AML-193 (cell line): ENCODE measurements at regions not wholly inside any gene's neighbourhood (a gene's known extent, or its start where the extent isn't known, plus 50 kb on each side); places are given as distances from the start of the nearest gene placed in this dataset.

Experiments
- DNase-seq, 2 experiments: peaks; one replicate each; lab custom pipeline; 2025; lab: John Stamatoyannopoulos, UW

DNA sequence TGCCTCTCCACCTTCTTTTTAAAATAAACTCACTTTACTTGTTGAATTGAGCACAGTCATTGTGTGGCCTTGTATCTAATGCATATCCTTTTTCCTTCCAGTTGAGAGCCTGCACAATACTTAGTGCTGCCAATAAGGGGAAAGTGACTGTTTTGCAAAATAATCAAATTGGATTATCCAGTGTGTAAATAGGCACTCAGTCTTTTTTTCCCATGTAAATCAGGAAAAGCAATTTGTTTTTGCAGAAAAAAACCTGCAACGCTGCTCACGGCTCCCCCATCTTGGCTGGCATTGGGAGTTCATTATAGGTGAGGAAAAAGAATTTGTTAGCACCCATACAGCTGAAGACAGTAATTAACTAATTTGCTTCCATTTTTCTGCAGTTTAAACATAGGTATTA lies 299.9 kb downstream of the CSNK1G3 start:
- no peak for DNase-seq

DNA sequence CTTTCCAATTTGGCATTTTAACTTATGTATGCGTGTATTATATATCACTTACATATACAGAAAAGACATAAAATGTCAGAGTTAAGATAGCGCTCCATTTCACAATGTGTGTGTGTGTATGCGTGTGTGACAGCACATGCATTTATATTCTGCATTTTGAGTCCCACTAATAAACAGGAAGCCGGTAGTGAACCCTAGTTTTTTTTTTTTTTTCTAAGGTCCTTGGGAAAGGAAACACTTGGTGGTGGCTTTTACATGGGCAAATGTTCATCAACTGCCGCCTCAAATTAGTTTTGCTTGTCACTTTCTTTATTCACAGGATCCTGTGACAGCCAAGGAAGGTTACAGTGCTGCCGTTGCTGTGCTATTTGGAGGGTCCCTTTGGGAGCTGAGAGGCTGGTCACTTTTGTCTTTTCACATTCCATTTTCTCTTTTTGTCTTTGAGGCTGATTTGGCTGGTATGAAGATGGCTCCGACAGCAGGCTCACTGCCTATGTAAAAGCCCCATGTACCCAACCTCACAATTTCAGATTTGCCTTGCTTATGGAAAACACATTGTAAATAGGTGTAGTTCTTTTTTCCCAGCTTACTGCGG lies 298.9 kb downstream of the CSNK1G3 start:
- DNase-seq = no peak

DNA sequence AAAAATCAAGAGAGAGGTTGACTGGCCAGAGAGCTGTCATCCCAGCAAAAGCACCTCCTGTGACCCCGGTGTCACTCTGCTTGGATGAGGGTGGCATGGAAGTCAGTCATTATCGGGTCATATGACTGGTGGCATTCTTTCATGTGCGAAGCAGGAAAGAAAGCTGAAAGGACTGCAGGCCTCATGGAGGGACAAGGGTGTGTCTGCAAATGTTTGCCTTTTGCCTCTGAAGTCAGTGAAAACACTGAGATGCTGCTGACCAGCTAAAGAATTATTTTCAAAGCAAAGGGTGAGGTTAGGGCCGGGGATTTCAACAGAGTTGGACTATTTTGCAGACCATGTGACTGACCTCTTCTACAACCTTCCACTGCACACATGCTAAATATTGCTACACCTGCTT lies 298.3 kb downstream of the CSNK1G3 start:
- no peak for DNase-seq

DNA sequence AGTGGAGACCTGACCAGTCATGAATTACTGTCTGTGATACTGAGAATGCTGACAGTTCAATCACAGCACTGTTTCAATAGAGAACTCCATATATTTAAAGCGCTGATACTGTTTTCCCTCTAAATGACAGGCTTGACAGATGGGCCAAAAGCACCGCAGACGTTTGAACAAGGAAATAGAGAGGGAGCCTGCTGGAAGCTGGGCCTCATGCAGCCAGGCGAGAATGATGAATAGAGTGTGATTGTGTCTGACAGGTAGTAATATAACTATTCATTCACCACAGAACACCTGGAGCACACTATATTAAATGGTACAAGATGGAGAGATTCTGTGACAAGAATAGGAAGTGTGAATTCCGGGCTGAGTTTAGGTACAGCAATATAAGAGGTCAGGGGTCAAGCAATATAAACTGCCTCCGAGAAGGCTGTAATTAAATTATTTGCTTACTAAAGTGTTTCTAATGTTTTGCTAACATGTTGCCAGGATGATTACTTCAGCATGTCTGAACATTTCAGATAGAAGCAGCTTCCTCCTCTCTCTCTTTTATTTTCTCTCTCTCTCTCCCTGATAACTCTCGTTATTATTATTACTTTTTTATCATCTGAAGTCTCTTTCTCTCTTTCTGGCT lies 297.7 kb downstream of the CSNK1G3 start:
- no peak for DNase-seq

DNA sequence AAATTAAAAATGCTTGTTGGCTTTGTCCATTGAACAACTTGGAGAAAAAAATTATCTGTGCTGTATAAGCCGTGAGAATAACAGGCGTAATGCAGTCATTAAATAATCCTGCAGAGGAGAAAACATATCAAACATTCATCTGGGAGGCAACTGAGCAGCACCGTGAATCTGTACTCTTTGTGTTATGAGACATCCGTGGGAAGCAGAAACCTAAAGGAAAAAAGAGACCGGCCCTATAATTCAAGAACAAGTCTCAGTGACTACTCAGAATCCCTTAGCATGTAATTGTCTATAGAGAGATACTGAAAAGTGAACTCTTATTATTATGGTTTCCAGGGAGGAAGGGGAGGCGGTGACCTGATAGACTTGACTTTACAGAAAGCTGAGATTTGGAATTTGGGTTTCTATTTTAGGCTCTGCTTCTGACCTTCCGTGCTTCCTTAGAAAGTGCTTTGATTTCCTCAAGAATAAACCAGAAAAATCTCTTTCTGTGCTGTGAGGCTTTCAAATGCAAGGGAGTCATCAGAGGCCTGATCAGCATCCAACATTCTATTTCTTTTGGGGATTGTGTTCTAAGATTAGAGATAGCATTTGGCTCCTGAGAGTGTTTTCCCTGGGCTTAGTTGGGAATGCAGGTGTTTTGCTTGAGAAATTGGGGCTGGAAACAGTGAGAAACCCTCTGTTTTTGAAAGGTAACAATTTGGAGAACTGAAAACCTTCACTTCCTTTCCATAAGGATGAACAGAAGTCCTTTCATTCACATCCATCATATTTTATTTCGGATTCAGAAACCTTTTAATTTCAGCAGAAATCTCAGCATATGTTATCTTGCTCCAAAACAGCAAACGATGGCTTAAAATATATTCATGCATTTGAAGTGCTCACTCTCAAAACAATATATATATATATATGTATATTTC lies 296.7 kb downstream of the CSNK1G3 start:
- DNase-seq = no peak

DNA sequence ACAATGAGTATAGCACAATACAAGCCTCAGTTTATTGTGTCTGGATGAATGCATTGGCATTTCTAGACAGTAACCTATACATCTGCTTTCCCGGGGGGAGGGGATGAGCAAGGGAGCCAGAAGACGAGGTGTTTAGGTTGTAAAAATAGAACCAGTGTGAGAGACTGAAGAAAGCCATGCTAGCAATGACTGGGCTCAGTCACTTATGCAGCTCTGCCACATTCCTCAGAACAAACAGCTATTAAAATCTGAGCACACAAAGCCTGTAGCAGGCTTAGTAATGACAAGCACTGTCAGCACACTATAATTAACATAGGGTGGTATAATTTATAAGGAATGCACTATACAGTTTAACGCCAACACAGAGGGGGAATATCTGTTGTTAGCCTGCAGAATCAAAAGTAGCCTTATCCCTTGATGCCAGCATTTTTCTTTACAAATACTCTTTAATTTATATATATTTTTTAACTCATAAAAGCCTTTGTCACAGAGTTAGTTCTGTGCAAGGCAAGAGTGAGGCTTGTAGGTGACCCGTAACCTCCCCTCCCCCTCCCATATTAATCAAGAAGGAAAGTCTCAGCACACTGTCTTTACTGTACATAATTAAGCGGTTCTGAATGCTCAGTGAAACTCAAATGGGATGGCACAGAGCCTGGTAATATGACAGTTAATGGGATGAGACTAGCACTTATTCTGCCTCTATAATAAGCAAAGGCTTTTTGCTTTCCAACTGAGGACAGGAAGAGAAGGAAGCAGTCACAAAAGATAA lies 295.4 kb downstream of the CSNK1G3 start:
- DNase-seq = no peak

DNA sequence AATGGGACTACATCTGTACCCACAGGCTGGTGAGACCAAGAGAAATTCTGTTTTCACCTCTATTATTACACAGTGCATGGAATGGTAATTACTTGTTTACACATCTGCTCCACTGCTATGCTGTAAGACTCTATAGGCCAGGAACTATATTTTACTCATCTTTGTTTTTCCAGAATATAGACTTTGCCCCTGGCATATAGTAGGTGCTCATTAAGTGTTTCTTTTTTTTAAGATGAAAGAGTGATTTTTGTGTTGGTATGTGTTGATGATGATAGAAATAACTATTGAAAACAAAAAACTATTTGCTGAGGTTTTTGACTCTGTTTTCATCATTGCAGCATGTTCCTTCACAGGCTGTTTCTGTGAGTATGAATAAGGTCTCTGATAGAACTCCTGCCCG lies 294.7 kb downstream of the CSNK1G3 start:
- no peak for DNase-seq

DNA sequence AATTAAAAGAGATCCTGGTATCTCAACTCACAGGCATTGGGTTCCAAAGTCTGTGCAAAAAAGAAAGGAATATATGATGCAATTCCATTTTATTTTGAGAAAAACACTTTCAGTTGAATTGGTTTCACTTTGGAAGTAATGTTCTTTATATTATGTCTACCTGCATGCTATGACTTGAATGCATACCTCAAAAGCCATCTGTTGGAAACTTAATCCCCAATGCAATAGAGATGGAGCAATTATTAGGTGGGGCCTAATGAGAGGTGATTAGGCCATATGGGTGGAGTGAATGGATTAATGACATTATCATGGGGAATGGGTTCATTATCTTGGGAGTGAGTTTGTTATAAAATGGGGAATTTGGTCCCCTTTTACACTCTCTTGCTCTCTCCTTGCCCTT lies 293.3 kb downstream of the CSNK1G3 start:
- no peak for DNase-seq

DNA sequence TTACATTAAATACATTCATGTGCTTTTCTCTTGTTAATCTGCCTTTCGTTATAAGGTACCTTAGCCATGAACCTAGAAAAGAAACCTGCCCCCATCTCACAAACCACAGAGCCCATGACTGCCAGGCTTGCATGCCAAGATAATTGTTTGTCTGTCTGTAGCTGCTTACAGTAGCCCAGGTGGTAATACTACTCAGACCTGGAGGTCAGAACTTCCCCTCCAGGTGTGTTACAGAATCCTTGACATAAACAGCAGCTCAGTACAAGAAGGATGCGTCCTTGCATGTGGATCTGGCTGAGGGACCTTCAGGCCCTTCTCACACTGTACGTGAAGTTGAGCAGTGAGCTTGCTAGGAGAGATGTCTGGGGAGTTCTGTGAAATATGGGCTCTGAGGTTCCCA lies 291.4 kb downstream of the CSNK1G3 start:
- no peak for DNase-seq

DNA sequence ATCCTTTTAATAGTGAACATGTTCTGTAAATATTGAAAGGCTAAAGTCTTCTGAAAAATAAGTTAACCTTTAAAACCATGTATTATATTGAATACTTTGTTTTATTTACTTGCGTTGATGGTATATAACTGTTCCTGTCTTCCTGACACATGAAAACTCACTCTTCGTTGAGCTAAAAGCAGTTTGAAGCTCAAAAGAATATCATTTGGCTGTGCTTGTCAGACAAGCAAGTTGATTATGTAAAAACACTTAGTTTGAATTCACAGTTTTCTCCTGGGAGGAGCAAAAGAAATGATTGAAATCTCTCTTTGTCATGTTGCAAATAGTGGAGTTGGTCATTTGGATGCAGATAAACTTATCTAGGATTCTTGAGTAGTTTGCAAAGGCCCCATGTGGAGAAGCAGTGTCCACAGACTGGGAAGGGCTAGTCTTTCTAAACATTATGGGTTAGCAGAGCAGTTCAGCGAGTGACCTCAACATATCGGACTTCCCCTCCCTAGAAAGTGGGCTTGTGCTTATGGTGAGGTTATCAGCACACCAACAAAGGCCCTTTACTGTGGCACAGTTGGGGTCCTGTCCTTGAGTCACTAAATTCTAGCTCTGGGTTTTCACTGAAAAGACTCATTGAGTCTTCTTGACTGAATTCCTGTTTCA lies 290.4 kb downstream of the CSNK1G3 start:
- no peak for DNase-seq

DNA sequence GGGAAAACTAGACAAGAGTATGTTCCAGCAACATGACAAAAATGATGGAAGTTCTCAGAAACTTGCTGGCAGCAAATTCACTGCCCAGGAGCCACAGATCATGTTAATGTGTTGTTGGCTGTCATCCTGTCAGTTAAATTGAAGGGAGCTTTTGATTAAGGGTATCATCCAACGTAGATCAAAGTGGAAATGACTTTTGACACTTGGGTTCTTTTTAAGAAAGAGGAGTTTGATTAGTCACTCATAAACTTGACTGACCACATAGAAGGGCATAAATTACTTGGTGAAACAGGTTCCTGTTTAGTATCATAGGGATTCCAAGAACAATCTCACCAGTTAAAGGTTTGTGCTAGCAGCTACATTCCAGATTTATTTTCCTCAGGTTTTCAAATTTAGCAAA lies 288.7 kb downstream of the CSNK1G3 start:
- no peak for DNase-seq

DNA sequence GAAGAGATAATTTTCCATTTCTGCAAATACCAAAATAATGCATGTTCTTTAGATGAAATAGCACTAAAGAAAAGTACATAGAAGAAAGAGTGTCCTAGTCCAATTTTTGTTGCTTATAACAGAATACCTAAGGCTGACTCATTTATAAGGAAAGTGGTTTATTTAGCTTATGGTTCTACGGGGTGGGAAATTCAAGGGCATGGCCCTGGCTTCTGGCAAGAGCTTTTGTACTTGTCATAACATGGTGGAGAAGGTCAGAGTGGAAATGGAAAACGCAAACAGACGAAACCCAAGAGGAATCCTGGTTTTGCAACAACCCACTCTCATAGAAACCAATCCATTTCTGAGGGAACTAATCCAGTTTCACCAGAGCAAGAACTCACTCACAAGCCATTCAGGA lies 283.7 kb downstream of the CSNK1G3 start:
- DNase-seq = no peak

DNA sequence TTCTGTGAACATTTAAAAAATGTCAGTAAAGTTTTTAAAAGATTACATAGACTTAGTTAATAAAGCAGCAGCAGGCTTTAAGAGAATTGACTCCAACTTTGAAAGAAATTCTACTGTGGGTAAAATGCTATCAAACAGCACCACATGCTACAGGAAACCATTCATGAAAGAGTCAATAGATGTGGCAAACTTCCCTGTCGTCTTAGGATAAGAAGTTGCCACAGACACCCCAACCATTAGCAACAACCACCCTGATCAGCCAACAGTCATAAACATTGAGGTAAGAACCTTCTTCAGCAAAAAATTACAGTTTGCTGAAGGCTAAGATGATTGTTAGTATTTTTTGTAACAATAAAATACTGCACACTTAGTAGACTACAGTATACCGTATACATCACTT lies 278.2 kb downstream of the CSNK1G3 start:
- DNase-seq = no peak

DNA sequence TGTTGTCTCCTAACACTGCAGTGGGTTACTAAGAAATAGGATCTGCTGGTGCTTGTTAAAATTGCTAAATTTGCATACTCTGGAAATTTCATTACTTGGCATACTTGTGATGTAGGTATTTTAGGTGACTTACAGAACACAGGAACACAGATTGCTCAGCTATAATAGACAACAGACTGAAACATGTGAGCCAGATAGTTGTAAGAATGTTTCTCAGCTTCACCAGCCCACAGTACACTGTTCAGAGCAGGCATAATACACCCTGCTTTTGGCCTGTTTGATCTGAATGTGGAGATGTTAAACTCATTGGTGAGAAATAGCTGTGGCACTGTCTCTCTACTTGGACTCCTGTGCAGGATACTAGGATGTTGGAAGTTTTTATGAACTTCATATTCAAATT lies 275.7 kb downstream of the CSNK1G3 start:
- DNase-seq = no peak

DNA sequence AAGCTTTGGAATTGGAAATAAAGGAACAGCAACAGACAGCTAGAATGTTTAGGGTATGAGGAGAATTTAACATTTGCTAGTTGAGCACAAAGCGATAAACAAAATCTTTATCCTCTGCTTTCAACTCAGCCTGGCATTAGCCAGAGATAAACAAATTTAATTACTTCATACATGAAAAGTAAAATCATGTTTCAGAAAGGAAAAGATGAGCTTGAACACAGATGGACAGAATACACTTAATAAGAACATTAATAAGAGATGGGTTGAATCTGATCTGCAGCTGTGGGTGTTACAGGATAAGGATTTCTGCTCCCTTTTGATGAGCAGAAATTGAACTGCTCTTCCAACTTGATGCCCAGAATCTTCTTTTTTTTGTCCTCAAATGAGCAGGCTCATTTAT lies 275.2 kb downstream of the CSNK1G3 start:
- no peak for DNase-seq

DNA sequence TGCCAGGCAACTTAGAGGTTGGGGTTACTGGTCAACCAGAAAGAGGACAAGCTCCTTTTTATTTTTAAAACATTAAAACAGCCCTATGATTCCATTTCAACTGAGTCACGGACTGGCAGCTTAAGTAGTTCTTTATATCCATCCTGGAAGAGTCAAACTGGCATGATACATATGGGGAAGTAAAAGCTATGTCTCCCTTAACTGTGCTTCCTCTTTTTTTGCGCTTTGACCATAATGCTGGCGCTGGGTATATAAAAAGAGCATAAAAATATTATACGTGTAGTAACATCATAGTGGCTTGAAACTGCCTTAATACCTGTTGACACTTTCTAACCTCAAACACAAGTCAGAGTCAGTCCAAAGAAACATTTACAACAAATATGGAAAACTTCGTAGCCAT lies 274.4 kb downstream of the CSNK1G3 start:
- no peak for DNase-seq

DNA sequence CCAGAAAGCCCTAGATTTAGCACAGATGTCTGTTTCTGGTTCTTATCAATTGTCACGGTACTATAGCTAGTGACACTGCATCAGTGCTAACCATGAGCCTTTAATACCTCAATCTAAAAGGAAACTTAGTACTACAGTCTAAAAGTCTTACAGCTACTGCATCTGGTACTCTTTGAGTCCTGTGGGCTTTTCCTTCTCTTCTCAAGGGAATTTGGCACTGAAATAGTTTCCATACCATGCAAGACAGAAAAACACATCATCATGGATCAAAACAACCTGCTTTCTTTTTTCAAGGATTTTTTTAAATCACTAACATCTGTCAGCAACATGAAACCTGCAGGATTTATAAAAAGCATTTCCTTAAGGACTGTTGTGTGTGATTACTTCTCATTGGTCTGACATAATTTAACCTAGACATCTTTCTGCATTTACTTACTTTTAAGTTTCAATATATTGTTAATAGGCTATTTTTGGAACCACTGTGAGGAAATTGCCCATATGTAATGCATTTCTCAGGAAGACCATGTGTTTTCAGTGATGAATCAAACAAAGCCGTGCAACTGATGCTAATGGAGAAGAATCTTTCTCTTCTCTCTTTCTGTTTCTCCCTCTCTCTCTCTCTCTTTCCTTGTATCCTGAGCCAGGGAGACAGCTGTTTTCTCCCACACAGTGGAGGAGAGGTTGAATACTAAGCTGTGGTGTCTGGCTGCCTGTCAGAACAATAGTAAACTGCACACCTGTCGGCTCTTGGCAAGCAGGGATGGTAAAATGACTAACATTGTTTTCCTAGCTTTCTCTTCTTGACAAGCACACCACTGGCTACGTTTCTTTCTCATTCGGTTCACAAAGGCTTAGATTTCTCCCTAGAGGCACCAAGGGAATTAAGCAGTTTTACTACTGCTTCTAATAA lies 273.4 kb downstream of the CSNK1G3 start:
- no peak for DNase-seq

DNA sequence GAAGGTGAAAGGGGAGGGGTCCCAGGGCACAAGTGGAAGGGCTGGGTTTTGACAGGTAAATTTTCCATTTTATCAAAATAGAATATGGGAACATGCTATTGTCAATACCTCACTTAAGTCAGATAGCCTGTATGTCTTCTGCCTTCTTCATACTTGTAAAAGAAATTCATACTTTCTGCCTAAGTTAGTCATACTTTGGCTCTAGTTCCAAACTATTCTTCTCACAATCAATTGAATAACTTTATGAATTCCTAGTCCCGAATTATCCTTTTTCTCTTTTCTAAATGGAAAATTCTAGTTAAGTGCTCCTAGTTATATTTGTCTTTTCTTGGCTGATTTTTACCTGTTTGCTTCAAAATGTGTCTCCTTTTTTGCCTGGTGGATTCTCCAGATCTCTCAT lies 271.4 kb downstream of the CSNK1G3 start:
- no peak for DNase-seq

DNA sequence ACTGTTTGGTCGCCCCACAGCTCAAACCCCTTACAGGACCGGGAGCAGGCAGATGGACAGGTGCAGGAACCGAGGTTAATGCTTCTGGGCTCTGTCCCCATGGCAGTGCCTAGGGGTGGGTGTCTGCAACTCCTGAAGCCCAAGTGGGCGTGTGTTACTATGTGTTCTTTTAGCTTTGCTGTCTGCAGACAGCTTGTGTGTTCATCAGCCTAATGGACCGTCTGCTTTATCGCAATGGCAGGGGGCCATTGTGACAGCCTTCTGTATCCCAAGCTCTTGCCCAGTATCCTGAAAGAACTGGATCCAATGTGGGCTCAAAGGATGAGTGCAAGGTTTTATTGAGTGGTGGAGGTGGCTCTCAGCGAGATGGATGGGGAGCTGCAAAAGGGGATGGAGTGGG lies 266.7 kb downstream of the CSNK1G3 start:
- no peak for DNase-seq

DNA sequence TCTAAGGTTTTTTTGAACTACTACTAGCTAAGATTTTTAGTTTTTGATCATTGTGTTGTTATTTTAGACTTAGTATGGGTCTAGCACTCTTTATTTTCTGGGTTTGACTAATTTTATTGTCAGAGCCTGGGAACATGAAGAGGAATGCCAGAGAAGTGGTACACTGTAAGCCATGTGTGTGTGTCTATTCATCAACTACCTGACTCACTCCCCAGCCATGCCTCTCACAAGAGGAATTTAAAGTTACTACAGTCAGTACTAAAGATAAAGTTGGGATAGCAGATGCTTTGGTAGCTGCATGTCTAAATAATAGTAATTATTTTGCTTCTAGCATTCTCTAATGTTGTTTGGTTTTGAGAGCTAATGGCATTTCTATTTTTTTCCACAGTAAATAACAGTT lies 264.8 kb downstream of the CSNK1G3 start:
- no peak for DNase-seq

DNA sequence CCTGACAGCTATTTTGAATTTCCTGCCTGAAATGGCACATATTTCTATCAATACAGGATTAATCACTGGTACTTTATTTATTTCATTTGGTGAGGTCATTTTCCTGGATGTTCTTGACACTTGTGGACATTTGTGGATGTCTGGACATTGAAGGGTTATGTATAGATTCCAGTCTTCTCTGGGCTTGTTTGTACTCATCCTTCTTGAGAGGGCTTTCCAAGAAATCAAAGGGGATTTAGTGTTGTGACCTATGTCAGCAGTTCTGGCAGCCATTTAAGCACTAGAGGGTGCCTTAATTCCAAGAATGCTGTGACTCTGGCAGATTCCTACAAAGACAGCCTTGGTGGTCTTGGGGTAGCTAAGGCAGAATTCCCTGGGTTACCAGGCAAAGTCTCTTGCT lies 259.7 kb downstream of the CSNK1G3 start:
- no peak for DNase-seq
